Lower leg skin (tissue), 4 donors: ENCODE measurements at regions not wholly inside any gene's neighbourhood (a gene's known extent, or its start where the extent isn't known, plus 50 kb on each side); places are given as distances from the start of the nearest gene placed in this dataset.

ENCODE experiments used
- DNase-seq, 2 donors: peaks; one replicate each; pipeline ENCODE4 v3.0.0-alpha.2; 2019; ENCODE audit warnings: low spot score in 2 of 2
- H3K4me3 ChIP-seq: fragments of 200-600 bp; sonication (generic); 2 replicates; pipeline ENCODE4 v1.5.1; 2017; ENCODE audit warnings: mild to moderate bottlenecking, low read depth; ENCODE audit not compliant: poor library complexity, severe bottlenecking
- CTCF ChIP-seq, 3 donors: fragments of 450-650 bp; IDR thresholded peaks; one replicate each; pipeline ENCODE4 v1.5.1; 2016; ENCODE audit warnings: antibody characterized with exemption in 3 of 3, mild to moderate bottlenecking in 3 of 3, moderate library complexity in 2 of 3
- POLR2A ChIP-seq, 2 donors: fragments of 450-650 bp; IDR thresholded peaks; one replicate each; pipeline ENCODE4 v1.6.1; 2016 to 2017; ENCODE audit warnings: antibody characterized with exemption in 2 of 2, mild to moderate bottlenecking in 1 of 2, moderate library complexity in 1 of 2
- WGBS, 2 donors: methylation state at CpG; one replicate each; pipeline ENCODE4 v1.1.5; 2018; 5-methylcytosine and 5-hydroxymethylcytosine counted together
- intact Hi-C: fragments of 100-400 bp; cut with DNase I; formaldehyde crosslinking; loops from one replicate; pipeline ENCODE4 v1.15.0; 2023; ENCODE audit warnings: low total_unique reads

GRCh38 chr4:107380836-107381438 lies 339.1 kb downstream of the PAPSS1 start:
- WGBS, 2 donors = 82 to 86% methylated on average over 20 of the region's 20 CpGs
- no peak for DNase-seq
- TF ChIP-seq CTCF (IDR thresholded peaks at IDR 0.05) (no peak), POLR2A (IDR thresholded peaks at IDR 0.05) (no peak)
- H3K4me3 ChIP-seq = no peak overlapping the region
- intact Hi-C loops = no loop called here

- no peak for DNase-seq
- H3K4me3 ChIP-seq = no peak overlapping the region
- intact Hi-C loops = no loop called here
- no peak for TF ChIP-seq CTCF (IDR thresholded peaks at IDR 0.05)
- no peak for TF ChIP-seq POLR2A (IDR thresholded peaks at IDR 0.05)
- WGBS, 2 donors = 94 to 95% methylated on average over 4 of the region's 4 CpGs
Observed at GRCh38 chr4:107380190-107380589, 339.8 kb downstream of the PAPSS1 start.

- no peak overlapping the region for H3K4me3 ChIP-seq
- no peak for DNase-seq
- TF ChIP-seq POLR2A (IDR thresholded peaks at IDR 0.05) = no peak
- no peak for TF ChIP-seq CTCF (IDR thresholded peaks at IDR 0.05)
- intact Hi-C loops = no loop called here
- WGBS, 2 donors = 66 to 80% methylated on average over 5 of the region's 5 CpGs
Observed at GRCh38 chr4:107379054-107379869, 340.8 kb downstream of the PAPSS1 start.

GRCh38 chr4:107376293-107376692 lies 340.2 kb upstream of the DKK2 start:
- WGBS, 2 donors = 38 to 50% methylated on average over 1 of the region's 1 CpG
- intact Hi-C loops = no loop called here
- H3K4me3 ChIP-seq = no peak overlapping the region
- no peak for DNase-seq
- TF ChIP-seq POLR2A (IDR thresholded peaks at IDR 0.05) = no peak
- TF ChIP-seq CTCF (IDR thresholded peaks at IDR 0.05) = no peak

- TF ChIP-seq CTCF (IDR thresholded peaks at IDR 0.05) (no peak), POLR2A (IDR thresholded peaks at IDR 0.05) (no peak)
- intact Hi-C loops = no loop called here
- DNase-seq = no peak
- H3K4me3 ChIP-seq = no peak overlapping the region
Observed at GRCh38 chr4:107366900-107367299, 330.8 kb upstream of the DKK2 start.
